A673 (cell line): ENCODE measurements at regions not wholly inside any gene's neighbourhood (a gene's known extent, or its start where the extent isn't known, plus 50 kb on each side); places are given as distances from the start of the nearest gene placed in this dataset.
"Not testable (repeated sequence)": the region's sequence is repeated elsewhere in the genome, so short reads cannot be mapped to it uniquely, and the experiment has no call there.

Experiments
- BruUV-seq: library from RNA; stranded (reverse); fragments of 400-500 nt; replicated peaks from 2 replicates; lab custom pipeline; 2021; lab: Mats Ljungman, UMichigan
- CTCF ChIA-PET: fragments of 300-600 bp; sonication (Branson Sonifier 250); formaldehyde crosslinking; loops from one replicate; lab custom pipeline; 2022; ENCODE audit warnings: antibody characterized with exemption; lab: Charles Lee
- POLR2A ChIA-PET: fragments of 300-600 bp; sonication (Branson Sonifier 250); formaldehyde crosslinking; loops from one replicate; lab custom pipeline; 2022; ENCODE audit warnings: antibody characterized with exemption; ENCODE audit not compliant: low non-redundant PET; lab: Charles Lee
- DNase-seq: peaks from one replicate; pipeline ENCODE4 v3.0.0-alpha.2; 2015; ENCODE audit warnings: low spot score
- H3K27ac ChIP-seq: fragments of 200-600 bp; sonication (generic); 2 replicates; pipeline ENCODE4 v1.5.1; 2016; ENCODE audit warnings: mixed run types, low read depth, mild to moderate bottlenecking, mixed read lengths, antibody characterized with exemption, low read length; ENCODE audit not compliant: poor library complexity, severe bottlenecking
- H3K27me3 ChIP-seq: fragments of 200-600 bp; sonication (generic); replicated peaks from 2 replicates; pipeline ENCODE4 v1.6.1; 2017; ENCODE audit warnings: mixed run types, low read depth, mild to moderate bottlenecking, mixed read lengths, antibody characterized with exemption, low read length; ENCODE audit not compliant: insufficient read depth, poor library complexity
- H3K36me3 ChIP-seq: fragments of 200-600 bp; sonication (generic); 2 replicates; pipeline ENCODE4 v1.6.1; 2016; ENCODE audit warnings: mixed run types, mild to moderate bottlenecking, mixed read lengths, antibody characterized with exemption, low read length; ENCODE audit not compliant: insufficient read depth, poor library complexity, severe bottlenecking
- H3K4me1 ChIP-seq: fragments of 200-600 bp; sonication (generic); 2 replicates; pipeline ENCODE4 v1.6.1; 2017; ENCODE audit warnings: mixed run types, mild to moderate bottlenecking, mixed read lengths, antibody characterized with exemption, low read length; ENCODE audit not compliant: insufficient read depth, poor library complexity, severe bottlenecking
- H3K4me3 ChIP-seq: fragments of 200-600 bp; sonication (generic); 2 replicates; pipeline ENCODE4 v1.5.1; 2016; ENCODE audit warnings: low read depth, mixed run types, mild to moderate bottlenecking, mixed read lengths, low read length; ENCODE audit not compliant: poor library complexity, severe bottlenecking
- H3K9me3 ChIP-seq: fragments of 200-600 bp; sonication (generic); 2 replicates; pipeline ENCODE4 v1.6.1; 2016; ENCODE audit warnings: mixed run types, low read depth, mild to moderate bottlenecking, mixed read lengths, antibody characterized with exemption, low read length; ENCODE audit not compliant: poor library complexity, severe bottlenecking
- EZH2 ChIP-seq: fragments of 200-600 bp; sonication (generic); IDR thresholded peaks from 2 replicates; pipeline ENCODE4 v1.6.1; 2017; ENCODE audit warnings: borderline replicate concordance, low read depth, mild to moderate bottlenecking, mixed read lengths, antibody characterized with exemption, low read length; ENCODE audit not compliant: poor library complexity, severe bottlenecking
- intact Hi-C: fragments of 100-400 bp; cut with micrococcal nuclease; formaldehyde crosslinking; loops from one replicate; pipeline ENCODE4 v1.10.0; 2022; ENCODE audit not compliant: unreplicated experiment
- TF ChIP-seq, protein P1 (sequence below): fragments of 300-800, 200-600 bp; sonication (generic); conservative IDR thresholded peaks from 2 replicates; pipeline ENCODE4 v1.5.1; 2017; ENCODE audit warnings: low read depth, mild to moderate bottlenecking, antibody characterized with exemption, low read length, moderate library complexity, mixed read lengths

DNA sequence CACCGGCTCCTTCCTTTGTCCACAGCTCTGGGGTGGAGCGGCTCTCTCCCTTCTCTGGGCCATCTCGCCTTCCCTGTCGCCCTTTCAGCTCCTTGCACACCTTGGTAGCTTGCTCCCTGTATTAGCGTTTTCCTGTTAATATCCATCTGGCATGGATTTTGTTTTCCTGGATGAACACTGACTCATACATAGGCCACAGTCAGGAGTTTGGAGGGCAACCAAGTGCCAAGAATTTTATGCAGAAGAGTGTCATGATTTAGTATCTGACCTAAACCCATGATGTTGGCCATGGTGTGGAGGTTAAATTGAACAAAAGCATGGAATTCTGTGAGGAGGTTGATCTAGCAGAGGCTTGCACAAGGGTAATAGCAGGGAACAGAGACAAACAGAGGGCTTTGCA lies 180.9 kb downstream of the AIPL1 start:
- no peaks in the 10 kb centered on the region for H3K27me3 ChIP-seq
- H3K4me1 ChIP-seq = peaks cover 23% of the 10 kb centered on the region
- no peaks in the 10 kb centered on the region for H3K9me3 ChIP-seq
- intact Hi-C loops = no loop called here
- H3K36me3 ChIP-seq = no peaks in the 10 kb centered on the region
- TF ChIP-seq EZH2 = no peak
- TF ChIP-seq, protein P1, sequence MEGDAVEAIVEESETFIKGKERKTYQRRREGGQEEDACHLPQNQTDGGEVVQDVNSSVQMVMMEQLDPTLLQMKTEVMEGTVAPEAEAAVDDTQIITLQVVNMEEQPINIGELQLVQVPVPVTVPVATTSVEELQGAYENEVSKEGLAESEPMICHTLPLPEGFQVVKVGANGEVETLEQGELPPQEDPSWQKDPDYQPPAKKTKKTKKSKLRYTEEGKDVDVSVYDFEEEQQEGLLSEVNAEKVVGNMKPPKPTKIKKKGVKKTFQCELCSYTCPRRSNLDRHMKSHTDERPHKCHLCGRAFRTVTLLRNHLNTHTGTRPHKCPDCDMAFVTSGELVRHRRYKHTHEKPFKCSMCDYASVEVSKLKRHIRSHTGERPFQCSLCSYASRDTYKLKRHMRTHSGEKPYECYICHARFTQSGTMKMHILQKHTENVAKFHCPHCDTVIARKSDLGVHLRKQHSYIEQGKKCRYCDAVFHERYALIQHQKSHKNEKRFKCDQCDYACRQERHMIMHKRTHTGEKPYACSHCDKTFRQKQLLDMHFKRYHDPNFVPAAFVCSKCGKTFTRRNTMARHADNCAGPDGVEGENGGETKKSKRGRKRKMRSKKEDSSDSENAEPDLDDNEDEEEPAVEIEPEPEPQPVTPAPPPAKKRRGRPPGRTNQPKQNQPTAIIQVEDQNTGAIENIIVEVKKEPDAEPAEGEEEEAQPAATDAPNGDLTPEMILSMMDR = no peak
- no peak for DNase-seq
- BruUV-seq = no TSS peak
- H3K27ac ChIP-seq = no peak overlapping the region
- POLR2A ChIA-PET = no interaction called here
- CTCF ChIA-PET = no interaction called here
- no peak overlapping the region for H3K4me3 ChIP-seq

DNA sequence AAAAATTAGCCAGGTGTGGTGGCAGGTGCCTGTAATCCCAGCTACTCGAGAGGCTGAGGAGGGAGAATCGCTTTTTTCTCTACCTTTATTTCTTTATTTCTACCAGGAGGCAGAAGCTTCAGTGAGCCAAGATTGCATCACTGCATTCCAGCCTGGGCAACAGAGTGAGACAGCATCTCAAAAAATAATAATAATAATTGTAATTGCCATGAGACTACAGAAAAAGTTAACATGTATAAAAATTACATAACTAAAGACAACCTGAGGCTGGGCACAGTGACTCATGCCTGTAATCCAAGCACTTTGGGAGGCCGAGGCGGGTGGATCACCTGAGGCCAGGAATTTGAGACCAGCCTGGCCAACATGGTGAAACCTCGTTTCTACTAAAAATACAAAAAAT lies 181.5 kb downstream of the WSCD1 start:
- H3K4me3 ChIP-seq, POLR2A ChIA-PET, DNase-seq, H3K4me1 ChIP-seq, BruUV-seq, H3K27ac ChIP-seq, intact Hi-C loops, H3K9me3 ChIP-seq, H3K27me3 ChIP-seq, CTCF ChIA-PET, H3K36me3 ChIP-seq: not testable (repeated sequence)

DNA sequence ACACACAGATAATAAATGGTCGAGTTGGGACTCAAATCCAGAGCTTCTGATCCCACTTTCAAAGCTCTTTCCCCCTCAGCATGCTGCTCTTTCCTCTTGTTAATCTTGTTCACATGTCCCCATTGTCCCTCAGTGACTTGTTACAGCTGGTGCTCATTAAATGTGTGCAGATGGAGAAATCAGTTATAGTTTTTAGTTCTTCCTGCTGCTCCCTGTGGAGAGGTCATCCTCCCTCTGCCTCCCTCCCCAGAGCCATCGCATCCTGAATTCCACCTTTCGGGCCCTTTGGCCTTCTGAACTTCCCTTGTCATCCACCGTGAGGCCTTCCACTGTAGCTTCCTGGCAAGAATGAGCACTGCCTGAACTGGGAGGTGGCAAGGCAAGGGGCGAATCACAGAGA lies 179.6 kb downstream of the WSCD1 start:
- CTCF ChIA-PET = no interaction called here

DNA sequence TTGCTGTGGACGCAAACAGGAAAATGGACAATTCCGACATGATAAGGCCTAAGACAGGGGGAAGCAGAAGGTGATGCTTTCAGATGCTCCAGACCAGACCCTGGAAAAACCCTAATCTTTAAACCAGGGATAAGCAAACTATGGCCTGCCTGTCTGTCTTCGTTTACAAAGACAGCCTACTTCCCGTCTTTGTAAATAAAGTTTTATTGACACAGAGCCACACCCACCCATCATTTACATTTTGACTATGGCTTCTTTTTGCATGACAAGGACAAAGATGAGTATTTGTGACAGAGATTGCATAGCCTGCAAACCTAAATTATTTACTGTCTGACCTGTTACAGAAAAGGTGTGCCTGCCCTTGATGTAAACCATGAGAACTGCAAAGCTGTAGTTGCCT lies 177.9 kb downstream of the WSCD1 start:
- Histone ChIP-seq H3K4me3 (no peak overlapping the region), H3K36me3 (no peaks in the 10 kb centered on the region), H3K4me1 (peaks cover 4% of the 10 kb centered on the region), H3K27me3 (peaks cover 21% of the 10 kb centered on the region), H3K9me3 (no peaks in the 10 kb centered on the region), H3K27ac (no peak overlapping the region)
- intact Hi-C loops = no loop called here
- ChIA-PET POLR2A (no interaction called here), CTCF (no interaction called here)
- no TSS peak for BruUV-seq
- no peak for DNase-seq
- TF ChIP-seq, protein P1 = no peak
- TF ChIP-seq EZH2 = no peak

More for the DNA sequence above, 179.6 kb downstream of the WSCD1 start:
- no peak overlapping the region for H3K27ac ChIP-seq
- no TSS peak for BruUV-seq
- peaks cover 4% of the 10 kb centered on the region for H3K4me1 ChIP-seq
- TF ChIP-seq, protein P1 = no peak
- no peak for TF ChIP-seq EZH2
- POLR2A ChIA-PET = no interaction called here
- no peaks in the 10 kb centered on the region for H3K36me3 ChIP-seq
- H3K27me3 ChIP-seq = peaks cover 5% of the 10 kb centered on the region
- no peak overlapping the region for H3K4me3 ChIP-seq
- intact Hi-C loops = no loop called here
- peak; percentile 55 for DNase-seq
- no peaks in the 10 kb centered on the region for H3K9me3 ChIP-seq
